C4-2B (cell line): ENCODE measurements at regions not wholly inside any gene's neighbourhood (a gene's known extent, or its start where the extent isn't known, plus 50 kb on each side); places are given as distances from the start of the nearest gene placed in this dataset.

Experiments used
- H3K27ac ChIP-seq: fragments of 450-650 bp; 2 replicates; pipeline ENCODE4 v1.5.1; 2017
- CTCF ChIP-seq: fragments of 450-650 bp; conservative IDR thresholded peaks from 2 replicates; pipeline ENCODE4 v1.5.1; 2017; ENCODE audit warnings: mild to moderate bottlenecking
- ZFX ChIP-seq: fragments of 450-650 bp; IDR thresholded peaks from 2 replicates; pipeline ENCODE4 v1.6.1; 2017

GRCh38 chr5:66248874-66249273 is 104.8 kb downstream of the SREK1 start:
- TF ChIP-seq ZFX = no peak
- TF ChIP-seq CTCF = no peak
- no peak overlapping the region for H3K27ac ChIP-seq

- TF ChIP-seq CTCF (no peak), ZFX (no peak)
- H3K27ac ChIP-seq = no peak overlapping the region
Observed at GRCh38 chr5:66249920-66250319, 105.8 kb downstream of the SREK1 start.

- no peak overlapping the region for H3K27ac ChIP-seq
- no peak for TF ChIP-seq ZFX
Observed at GRCh38 chr5:66252849-66253248, 108.7 kb downstream of the SREK1 start.

GRCh38 chr5:66255714-66256113 is 111.6 kb downstream of the SREK1 start:
- TF ChIP-seq ZFX = no peak
- no peak for TF ChIP-seq CTCF
- no peak overlapping the region for H3K27ac ChIP-seq

- TF ChIP-seq CTCF (no peak), ZFX (no peak)
- no peak overlapping the region for H3K27ac ChIP-seq
Observed at GRCh38 chr5:66273121-66273520, 129.0 kb downstream of the SREK1 start.

GRCh38 chr5:66276986-66277385 is 132.9 kb downstream of the SREK1 start:
- H3K27ac ChIP-seq = no peak overlapping the region
- TF ChIP-seq CTCF (no peak), ZFX (no peak)

GRCh38 chr5:66277981-66278380 is 133.9 kb downstream of the SREK1 start:
- no peak overlapping the region for H3K27ac ChIP-seq
- TF ChIP-seq CTCF = no peak
- no peak for TF ChIP-seq ZFX

- no peak for TF ChIP-seq CTCF
- no peak for TF ChIP-seq ZFX
- no peak overlapping the region for H3K27ac ChIP-seq
Observed at GRCh38 chr5:66281294-66281693, 137.2 kb downstream of the SREK1 start.
